ENCODE measurements at regions not wholly inside any gene's neighbourhood (a gene's known extent, or its start where the extent isn't known, plus 50 kb on each side); places are given as distances from the start of the nearest gene placed in this dataset.

- DNase-seq: no peak
These were observed 206.2 kb upstream of the ADAMTS5 start for GRCh38 chr21:27173053-27173452.

GRCh38 chr21:27171707-27172106 is 204.8 kb upstream of the ADAMTS5 start:
- DNase-seq: no peak

- no peak for DNase-seq
These were observed 201.2 kb upstream of the ADAMTS5 start for GRCh38 chr21:27168084-27168483.

GRCh38 chr21:27164208-27165177 is 197.6 kb upstream of the ADAMTS5 start:
- no peak for DNase-seq

GRCh38 chr21:27158967-27159366 is 192.1 kb upstream of the ADAMTS5 start:
- no peak for DNase-seq

GRCh38 chr21:27157097-27157496 is 190.2 kb upstream of the ADAMTS5 start:
- no peak for DNase-seq

GRCh38 chr21:27156666-27157065 is 189.8 kb upstream of the ADAMTS5 start:
- no peak for DNase-seq

GRCh38 chr21:27155130-27155500 is 188.2 kb upstream of the ADAMTS5 start:
- DNase-seq: no peak

GRCh38 chr21:27154451-27155129 is 187.7 kb upstream of the ADAMTS5 start:
- DNase-seq: no peak

- no peak for DNase-seq
These were observed 186.1 kb upstream of the ADAMTS5 start for GRCh38 chr21:27152996-27153395.

- DNase-seq: no peak
These were observed 182.1 kb upstream of the ADAMTS5 start for GRCh38 chr21:27149034-27149433.

- no peak for DNase-seq
These were observed 179.4 kb upstream of the ADAMTS5 start for GRCh38 chr21:27146268-27146667.

GRCh38 chr21:27145134-27145798 is 178.4 kb upstream of the ADAMTS5 start:
- DNase-seq: no peak

- no peak for DNase-seq
These were observed 176.6 kb upstream of the ADAMTS5 start for GRCh38 chr21:27143476-27143875.

- no peak for DNase-seq
These were observed 172.6 kb upstream of the ADAMTS5 start for GRCh38 chr21:27139526-27139925.

GRCh38 chr21:27134516-27134915 is 167.6 kb upstream of the ADAMTS5 start:
- DNase-seq: no peak

GRCh38 chr21:27132266-27132665 is 165.4 kb upstream of the ADAMTS5 start:
- no peak for DNase-seq

- no peak for DNase-seq
These were observed 163.3 kb upstream of the ADAMTS5 start for GRCh38 chr21:27130154-27130553.

GRCh38 chr21:27129694-27130093 is 162.8 kb upstream of the ADAMTS5 start:
- DNase-seq: no peak

GRCh38 chr21:27129215-27129614 is 162.3 kb upstream of the ADAMTS5 start:
- no peak for DNase-seq

GRCh38 chr21:27126140-27126539 is 159.3 kb upstream of the ADAMTS5 start:
- DNase-seq: no peak

- DNase-seq: no peak
These were observed 155.8 kb upstream of the ADAMTS5 start for GRCh38 chr21:27122686-27123085.

- no peak for DNase-seq
These were observed 147.2 kb upstream of the ADAMTS5 start for GRCh38 chr21:27114111-27114510.

- DNase-seq: no peak
These were observed 145.3 kb upstream of the ADAMTS5 start for GRCh38 chr21:27112186-27112585.

Measured in NCI-H2081 treated with DMSO at 0.1 percent for 48 hours (cell line).